22Rv1 (cell line): ENCODE measurements at regions not wholly inside any gene's neighbourhood (a gene's known extent, or its start where the extent isn't known, plus 50 kb on each side); places are given as distances from the start of the nearest gene placed in this dataset.

Experiments
- ZFX ChIP-seq: fragments of 450-650 bp; IDR thresholded peaks from 2 replicates; pipeline ENCODE4 v1.6.1; 2017; ENCODE audit warnings: antibody characterized with exemption, borderline replicate concordance
- TF ChIP-seq, protein P1 (sequence below): fragments of 450-650 bp; IDR thresholded peaks from 2 replicates; pipeline ENCODE4 v1.5.1; 2017; ENCODE audit warnings: mild to moderate bottlenecking

DNA sequence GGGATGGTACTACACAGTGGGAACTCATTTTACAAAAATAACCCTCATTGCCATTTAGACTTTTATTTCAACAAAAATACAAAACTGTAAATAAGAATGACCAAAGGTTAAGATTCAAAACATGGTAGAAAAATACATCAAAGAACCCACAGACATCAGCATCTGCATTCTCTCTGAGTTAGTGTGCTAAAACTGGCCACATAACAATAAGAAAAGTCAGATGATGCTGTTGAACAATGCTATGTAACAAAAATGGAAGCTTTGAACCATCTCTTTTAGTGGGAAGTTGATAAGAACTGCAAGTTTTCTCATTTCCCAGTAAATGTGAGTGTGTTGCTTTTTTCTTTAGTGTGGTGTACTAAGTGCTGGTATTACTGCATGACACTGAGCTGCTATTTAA lies 888.4 kb upstream of the EPHA5 start:
- TF ChIP-seq, protein P1, sequence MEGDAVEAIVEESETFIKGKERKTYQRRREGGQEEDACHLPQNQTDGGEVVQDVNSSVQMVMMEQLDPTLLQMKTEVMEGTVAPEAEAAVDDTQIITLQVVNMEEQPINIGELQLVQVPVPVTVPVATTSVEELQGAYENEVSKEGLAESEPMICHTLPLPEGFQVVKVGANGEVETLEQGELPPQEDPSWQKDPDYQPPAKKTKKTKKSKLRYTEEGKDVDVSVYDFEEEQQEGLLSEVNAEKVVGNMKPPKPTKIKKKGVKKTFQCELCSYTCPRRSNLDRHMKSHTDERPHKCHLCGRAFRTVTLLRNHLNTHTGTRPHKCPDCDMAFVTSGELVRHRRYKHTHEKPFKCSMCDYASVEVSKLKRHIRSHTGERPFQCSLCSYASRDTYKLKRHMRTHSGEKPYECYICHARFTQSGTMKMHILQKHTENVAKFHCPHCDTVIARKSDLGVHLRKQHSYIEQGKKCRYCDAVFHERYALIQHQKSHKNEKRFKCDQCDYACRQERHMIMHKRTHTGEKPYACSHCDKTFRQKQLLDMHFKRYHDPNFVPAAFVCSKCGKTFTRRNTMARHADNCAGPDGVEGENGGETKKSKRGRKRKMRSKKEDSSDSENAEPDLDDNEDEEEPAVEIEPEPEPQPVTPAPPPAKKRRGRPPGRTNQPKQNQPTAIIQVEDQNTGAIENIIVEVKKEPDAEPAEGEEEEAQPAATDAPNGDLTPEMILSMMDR: no peak
- no peak for TF ChIP-seq ZFX
